Hepatocyte (in vitro differentiated cells): ENCODE measurements at regions not wholly inside any gene's neighbourhood (a gene's known extent, or its start where the extent isn't known, plus 50 kb on each side); places are given as distances from the start of the nearest gene placed in this dataset.

ENCODE experiments used
- CTCF ChIP-seq: fragments of 200-600 bp; sonication (generic); IDR thresholded peaks from 2 replicates; pipeline ENCODE4 v1.5.1; 2016; ENCODE audit warnings: antibody characterized with exemption, mild to moderate bottlenecking; ENCODE audit not compliant: poor library complexity
- EZH2 ChIP-seq: fragments of 200-600 bp; sonication (generic); IDR thresholded peaks from 2 replicates; pipeline ENCODE4 v1.6.1; 2016; ENCODE audit warnings: antibody characterized with exemption, mild to moderate bottlenecking, borderline replicate concordance
- EZH2phosphoT487 ChIP-seq: fragments of 200-600 bp; sonication (generic); IDR thresholded peaks from one replicate; pipeline ENCODE4 v1.6.1; 2018; ENCODE audit warnings: antibody characterized with exemption, mild to moderate bottlenecking, low read depth, moderate library complexity; ENCODE audit not compliant: unreplicated experiment, severe bottlenecking

- TF ChIP-seq CTCF (no peak), EZH2phosphoT487 (no peak), EZH2 (no peak)
Measured at GRCh38 chr11:128300785-128301184, 286.6 kb downstream of the ETS1 start.
